SIG-M5 treated with dmso at 0.1 percent for 504 hours (cell line): ENCODE measurements at regions not wholly inside any gene's neighbourhood (a gene's known extent, or its start where the extent isn't known, plus 50 kb on each side); places are given as distances from the start of the nearest gene placed in this dataset.
"Not testable (repeated sequence)": the region's sequence is repeated elsewhere in the genome, so short reads cannot be mapped to it uniquely, and the experiment has no call there.

Experiments
- DNase-seq: peaks from one replicate; lab custom pipeline; 2025; ENCODE audit not compliant: unreplicated experiment; lab: John Stamatoyannopoulos, UW

DNA sequence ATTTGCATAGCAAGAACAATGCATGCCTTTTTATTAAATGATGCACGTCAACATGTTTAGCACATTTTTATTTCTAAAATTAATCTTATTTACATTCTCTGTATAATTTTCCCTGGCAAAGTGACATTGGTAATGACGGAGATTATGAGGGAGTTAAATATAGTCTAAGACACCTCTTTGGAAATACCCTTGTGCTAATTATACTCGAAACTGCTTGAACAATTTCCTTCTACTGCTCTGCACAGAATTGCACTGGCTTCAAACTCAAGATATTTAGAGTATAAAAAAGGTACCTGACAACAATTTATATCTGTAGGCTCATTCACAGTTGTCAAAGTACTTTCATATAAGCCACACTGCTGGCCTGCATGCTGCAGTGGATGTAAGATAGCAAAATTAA lies 602.7 kb downstream of the NXPH1 start:
- DNase-seq: no peak

DNA sequence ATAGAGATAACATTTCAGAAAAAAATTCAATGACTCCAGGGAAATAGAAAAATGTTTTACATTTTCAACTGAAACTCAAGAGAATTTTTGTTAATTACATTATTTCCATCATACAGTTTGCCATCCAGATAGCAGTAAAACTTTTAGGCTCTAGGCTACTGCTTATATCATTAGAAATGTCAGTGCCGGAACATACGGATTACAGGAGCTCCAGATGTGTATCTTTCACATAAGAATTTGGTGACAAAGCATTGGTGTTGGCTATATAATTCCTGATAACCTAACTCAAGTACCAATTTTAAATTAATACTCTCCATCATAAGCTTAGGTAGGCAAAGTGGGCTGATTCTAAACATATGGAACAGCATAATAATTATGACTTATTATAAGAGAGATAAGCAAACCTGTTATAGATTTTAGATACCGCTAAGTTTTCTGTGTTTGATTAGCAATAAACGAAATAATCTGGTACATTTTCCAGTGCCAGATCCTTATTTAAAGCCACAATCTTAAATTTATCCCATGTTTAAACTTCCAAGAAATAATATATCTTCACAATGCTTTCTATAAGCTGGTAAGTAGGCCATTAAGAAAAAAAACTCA lies 637.9 kb downstream of the NXPH1 start:
- DNase-seq: no peak

DNA sequence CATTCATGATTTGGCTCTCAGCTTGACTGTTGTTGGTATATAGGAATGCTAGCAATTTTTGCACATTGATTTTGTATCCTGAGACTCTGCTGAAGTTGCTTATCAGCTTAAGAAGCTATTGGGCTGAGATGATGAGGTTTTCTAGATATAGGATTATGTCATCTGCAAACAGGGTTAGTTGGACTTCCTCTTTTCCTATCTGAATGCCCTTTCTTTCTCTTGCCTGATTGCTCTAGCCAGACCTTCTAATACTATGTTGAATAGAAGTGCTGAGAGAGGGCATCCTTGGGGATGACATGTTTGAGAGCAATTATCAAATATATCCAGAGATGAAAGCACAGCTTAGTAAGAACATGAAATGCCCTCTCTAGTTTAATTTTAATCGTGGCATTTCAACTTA lies 642.4 kb downstream of the NXPH1 start:
- DNase-seq: peak; percentile 46

DNA sequence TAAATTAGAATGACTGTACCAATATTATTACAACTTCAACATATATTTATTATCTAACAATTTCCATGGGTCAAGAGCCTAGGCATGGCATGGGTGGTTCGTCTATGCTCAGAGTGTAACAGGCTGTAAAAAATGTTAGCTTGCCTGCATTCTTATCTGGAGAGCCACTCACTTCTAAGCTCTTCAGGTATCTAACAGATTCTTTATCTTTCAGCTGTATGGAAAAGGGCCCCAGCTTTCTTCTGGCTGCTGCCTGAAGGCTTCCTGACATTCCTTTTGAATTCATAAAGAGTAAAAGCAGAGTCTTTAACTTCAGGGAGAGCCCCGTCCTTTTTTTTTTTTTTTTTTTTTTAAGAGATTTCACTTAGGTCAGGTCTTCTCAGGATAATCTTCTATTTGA lies 648.8 kb downstream of the NXPH1 start:
- no peak for DNase-seq

DNA sequence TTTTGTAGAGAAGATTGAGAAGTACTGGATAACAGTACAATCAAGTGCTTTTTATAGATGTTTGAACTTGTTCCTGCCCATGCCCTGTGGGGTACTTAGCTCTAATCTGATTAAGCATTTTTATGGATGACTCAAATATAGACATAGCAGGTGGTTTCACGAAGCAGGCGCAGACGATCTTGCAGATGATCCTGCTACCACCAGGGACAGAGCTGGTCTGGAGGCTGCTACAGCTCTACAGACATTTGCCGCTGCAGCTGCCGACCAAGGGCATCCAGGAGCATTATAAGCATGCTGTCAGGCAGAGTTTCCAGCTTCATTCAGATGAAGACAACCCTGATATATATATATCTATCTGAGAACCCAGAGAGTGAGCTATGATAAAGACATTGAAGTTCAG lies 650.4 kb downstream of the NXPH1 start:
- DNase-seq: no peak

DNA sequence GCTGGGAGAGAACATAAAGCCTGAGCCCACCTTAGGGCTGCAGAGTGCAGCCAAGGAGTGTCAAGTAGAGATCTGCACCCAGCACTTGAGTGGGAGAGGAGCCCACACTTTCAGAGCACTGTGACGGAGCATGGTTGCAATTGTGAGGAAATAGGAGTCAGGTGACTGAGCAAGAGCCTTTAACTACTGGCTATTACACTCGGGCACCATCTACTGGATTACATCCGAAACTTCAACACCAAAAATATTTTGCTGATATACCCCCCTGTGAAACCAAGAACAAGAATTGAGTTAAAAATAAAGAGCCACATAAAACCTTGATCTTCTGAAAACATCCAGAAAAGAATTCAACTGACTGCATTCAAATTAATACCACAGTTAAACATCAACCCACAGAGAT lies 657.9 kb downstream of the NXPH1 start:
- DNase-seq: peak; percentile 56

DNA sequence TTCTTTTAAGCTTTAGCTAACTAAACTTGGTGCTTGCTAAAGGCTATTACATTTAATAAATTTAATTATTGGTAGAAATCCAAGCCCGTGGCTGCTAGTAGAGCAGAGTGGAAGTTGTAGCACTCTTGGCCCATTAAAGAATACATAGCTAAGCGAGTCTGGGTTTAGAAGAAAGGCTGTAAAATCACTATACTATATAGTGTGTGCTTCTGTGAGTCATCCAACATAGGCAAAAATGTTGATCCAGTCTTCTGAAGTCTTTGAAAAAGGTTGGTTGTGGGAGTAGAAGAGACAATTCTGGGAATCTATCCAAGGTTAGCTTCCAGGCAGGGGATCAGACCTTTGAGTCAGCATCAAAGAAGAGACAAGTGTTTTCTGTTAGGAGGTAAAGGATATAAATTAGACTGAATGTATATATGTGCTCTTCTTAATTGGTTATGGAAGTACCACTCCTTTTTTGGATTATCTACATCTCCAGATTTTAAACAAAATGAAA lies 664.2 kb downstream of the NXPH1 start:
- DNase-seq: no peak

DNA sequence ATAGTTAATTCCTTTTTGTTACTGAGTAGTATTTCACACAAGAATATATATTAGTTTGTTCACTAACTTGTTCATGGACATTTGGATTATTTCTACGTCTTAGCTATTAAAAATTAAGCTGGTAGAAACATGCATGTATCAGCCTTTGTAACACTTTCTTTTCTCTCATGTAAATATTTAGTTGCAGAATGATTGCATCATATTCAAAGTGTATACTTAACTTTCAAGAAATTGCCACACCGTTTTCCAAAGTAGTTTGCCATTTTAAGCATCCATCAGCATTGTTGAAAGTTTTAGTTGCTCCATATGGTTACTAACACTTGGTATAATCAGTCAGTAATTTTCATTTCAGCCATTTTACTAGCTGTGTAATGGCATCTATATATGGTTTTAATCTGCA lies 666.9 kb downstream of the NXPH1 start:
- DNase-seq: no peak

DNA sequence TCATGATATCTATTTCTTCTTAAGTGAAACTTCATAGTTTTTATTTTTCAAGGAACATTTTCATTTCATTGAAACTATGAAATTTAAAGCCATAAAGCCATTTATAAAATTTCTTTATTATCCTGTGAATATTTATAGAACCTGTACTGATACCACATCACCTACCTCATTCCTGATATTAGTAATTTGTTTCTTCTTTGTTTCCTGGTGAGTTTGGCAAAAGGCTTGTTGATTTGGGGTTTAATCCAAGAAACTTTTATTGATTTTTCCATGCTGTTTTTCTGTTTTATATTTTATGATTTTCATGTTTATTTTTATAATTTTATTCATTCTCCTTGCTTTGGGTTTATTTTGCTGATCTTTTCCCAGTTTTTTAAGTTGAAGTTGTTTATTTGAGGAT lies 669.4 kb downstream of the NXPH1 start:
- DNase-seq: no peak

DNA sequence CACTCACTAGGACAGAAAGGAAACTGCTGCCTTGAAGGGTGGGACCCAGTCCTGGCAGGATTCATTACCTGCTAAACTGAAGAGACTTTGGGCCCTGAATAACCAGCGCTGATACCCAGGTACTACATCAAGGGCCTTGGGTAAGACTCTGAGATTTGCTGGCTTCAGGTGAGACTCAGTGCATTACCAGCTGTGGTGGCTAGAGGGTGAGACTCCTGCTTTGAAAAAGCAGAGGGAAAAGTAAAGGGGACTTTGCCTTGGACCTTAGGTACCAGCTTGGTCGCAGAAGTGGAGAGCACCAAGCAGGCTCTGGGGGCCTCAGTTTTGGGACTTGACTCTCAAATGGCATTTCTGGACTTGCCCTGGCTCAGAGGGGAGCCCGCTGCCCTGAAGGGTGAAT lies 673.3 kb downstream of the NXPH1 start:
- DNase-seq: no peak

DNA sequence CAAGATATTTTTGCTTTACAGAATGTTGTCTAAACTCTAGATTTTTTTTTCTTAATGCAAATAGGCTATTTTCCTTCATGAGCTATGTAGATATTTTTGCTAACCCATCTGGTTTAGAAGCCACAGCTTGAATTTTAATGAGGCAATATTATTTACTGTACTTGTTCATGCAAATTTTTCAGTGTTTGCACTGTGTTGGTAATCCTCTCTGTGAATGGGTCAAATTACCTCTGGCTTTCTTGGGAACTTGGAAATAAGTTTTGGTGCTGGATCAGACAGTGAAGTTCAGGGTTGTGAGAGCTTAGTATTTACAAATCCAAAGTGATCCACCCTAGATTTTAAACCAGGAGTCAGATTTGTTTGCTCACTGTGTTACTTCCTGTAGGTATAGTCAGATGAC lies 686.9 kb downstream of the NXPH1 start:
- DNase-seq: no peak

DNA sequence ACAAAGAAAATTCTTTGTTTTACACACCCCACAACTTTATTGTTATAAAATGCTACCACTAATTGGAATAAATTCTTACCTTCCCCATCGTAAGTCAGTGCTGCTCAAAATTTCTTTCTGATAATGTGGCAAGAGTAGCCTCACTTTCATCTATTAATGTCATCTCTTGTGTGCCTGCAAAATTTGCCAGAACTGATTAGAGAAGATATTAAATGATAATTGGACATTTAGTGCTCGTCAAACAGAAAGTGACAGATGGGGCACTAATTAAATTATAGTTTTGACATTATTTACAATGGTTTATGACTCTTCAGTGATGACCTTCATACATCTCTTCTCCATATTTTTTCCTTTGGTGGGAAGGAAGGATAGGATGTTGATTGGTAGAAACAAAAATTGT lies 690.9 kb downstream of the NXPH1 start:
- no peak for DNase-seq

DNA sequence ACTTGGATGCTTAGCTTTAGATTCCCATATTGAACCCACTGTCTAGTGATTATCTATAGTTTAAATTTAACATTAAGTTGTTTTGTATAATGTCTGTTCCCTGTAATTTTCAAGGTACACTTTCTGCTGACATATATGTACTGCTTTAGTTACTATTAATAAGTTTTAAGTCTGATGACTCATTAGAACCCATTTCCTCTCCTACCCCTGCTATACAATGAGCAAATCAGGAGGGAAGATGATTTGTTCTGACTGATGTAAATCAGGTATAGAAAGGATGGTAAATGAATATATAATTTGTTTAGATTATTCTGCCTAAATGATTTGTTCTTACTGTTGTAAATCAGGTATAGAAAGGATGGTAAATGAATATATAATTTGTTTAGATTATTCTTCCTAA lies 691.8 kb downstream of the NXPH1 start:
- no peak for DNase-seq

DNA sequence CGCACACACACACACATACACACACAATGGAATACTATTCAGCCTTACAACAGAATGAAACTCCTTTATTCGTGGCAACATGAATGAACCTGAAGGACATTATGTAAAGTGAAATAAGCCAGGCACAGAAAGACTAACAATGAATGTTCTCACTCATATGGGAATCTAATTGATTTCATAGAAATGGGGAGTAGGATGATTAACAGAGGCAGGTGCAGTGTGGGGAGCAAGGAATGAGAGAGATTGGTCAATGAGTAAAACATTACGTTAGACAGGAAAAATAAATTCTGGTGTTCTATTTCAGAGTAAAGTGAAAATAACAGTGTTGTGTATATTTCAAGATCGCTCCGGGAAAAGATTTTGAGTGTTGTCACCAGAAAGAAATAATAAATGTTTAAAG lies 694.5 kb downstream of the NXPH1 start:
- no peak for DNase-seq

DNA sequence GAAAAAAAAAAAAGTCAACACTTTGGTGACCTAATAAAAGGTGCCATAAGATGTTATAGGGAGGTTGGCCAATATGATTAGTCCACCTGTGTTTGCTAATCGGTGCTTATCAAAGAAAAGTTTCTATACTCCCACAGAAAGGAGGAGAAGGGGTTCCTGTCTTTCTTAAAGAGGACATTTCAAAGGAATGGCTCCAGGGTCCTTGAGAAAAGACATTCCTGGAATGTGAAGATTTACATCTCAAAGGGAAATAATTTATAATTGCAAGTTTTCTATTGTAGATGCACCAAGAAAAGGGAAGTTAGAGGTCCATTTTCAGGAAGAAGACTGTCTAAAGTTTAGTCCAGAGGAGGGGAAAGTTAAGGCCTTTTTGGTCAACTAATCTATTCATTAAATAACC lies 715.3 kb downstream of the NXPH1 start:
- DNase-seq: no peak

DNA sequence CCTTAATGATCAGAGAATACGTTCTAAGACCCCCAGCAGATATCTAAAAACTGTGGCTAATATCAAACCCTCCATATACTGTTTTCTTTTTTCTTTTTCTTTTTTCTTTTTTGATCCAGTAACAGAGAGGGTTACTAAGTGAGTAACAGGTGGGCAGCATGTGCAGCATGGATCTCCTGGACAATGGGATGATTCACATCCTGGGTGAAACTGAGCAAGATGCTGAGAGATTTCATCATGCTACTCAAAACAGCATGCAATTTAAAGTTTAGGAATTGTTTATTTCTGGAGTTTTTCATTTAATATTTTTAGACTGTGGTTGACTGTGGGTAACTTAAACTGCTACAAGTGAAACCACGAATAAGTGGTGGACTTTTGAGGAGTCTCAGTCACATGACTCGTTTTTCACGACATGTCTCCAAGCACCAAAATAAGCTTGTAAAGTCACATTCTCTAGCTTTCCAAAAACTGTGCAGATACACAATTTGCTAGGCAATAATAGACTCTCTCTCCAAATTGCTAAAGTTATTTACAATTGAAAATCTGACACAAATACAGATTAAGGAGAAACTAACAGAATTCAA lies 716.2 kb downstream of the NXPH1 start:
- peak; percentile 21 for DNase-seq

DNA sequence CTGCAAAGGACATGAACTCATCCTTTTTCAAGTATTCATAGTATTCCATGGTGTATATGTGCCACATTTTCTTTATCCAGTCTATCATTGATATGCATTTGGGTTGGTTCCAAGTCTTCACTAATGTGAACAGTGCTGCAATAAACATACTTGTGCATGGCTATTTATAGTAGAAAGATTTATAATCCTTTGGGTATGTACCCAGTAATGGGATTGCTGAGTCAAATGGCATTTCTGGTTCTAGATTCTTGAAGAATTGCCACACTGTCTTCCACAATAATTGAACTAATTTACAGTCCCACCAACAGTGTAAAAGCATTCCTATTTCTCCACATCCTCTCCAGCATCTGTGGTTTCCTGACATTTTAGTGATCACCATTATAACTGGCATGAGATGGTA lies 730.3 kb downstream of the NXPH1 start:
- DNase-seq: not testable (repeated sequence)

DNA sequence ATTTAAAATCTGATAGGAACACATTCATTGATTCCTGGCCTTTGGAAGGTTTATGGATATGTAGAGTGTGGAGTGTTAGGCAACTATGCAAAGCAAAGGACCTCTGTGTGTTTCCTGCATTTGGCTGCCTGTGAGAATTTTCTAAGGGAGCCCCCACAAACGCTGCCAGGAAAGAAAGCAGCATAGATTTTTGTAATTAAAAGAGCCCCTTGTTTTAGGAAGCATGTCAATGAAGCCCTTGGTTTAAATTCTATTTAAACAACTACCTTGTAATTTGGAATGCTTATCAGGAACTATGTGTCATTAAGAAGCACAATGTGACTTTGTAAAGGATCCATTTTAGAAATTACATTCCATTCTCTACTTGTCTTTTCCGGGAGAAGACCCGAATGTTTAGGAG lies 742.5 kb downstream of the NXPH1 start:
- DNase-seq: no peak

DNA sequence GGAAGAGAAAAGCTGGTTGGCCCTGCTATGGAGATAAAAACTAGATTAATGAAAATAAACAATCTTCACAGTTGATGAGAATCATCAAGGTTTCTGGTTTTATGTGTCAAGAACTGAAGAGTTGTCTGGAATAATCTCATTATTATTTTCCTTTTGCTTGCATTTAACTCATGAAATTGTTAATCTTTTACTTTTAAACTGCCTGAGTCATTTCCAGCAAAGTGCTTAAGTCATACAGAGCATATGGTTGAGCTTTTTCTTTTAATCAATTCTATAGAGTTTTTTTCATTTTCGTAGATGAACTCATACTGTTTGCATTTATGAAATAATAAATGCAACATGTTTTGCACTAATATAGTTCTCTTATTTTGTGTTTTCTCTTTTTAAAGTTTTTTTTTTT lies 747.9 kb downstream of the NXPH1 start:
- DNase-seq: no peak

DNA sequence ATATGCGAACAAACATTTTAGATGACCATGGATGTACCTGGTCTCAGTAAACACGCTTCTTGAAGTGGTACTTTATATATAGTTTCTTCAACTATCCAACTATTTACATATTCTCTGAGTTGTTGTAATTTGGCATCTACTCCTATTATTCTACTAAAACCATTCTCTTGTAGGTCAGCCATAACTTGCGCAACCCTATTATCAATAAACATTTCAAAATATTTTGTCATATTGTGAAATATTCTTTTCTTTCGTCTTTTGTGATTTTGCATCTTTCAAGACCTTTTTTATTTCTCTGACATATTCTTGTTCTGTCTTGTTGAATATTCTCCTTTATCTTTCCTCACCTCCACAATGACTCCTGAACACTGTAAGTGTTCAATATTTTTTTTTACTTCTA lies 753.3 kb downstream of the NXPH1 start:
- DNase-seq: no peak

DNA sequence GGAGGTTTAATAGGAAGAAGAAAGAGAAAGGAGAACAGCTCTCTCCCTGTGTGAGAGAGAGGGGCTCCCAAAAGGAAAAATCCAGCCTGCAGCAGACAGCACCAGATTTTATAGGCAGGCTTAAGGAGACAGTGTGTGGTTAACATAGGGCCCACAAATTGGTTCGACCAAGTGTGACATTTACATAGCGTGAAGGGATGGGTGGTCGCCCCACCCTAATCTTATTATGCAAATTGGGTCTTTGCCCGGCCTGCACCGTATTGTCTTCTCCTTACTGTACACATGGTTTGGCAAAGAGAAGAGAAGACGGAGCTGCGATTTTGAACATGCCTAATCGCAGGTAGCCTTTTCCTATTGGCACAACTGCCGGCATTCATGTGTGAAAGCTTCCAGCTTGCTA lies 756.3 kb downstream of the NXPH1 start:
- DNase-seq: no peak

DNA sequence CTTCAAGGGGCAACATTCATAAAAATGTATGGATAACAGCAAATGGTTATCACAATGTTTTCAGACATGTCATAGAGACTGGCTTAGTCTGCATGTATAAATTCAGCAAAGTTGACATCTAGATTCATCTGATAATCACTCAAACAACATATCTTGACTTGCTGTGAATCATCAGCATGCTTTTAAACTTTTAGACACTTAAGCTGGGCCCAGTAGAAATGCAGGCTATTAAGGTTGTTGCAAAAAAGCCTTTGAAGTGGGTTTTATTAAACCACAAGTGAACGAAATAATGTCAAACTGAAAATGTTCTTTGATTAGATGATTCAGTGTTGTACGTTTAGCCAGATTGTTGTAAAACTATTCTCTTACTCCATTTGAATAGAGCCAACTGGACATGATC lies 759.6 kb downstream of the NXPH1 start:
- DNase-seq: no peak

DNA sequence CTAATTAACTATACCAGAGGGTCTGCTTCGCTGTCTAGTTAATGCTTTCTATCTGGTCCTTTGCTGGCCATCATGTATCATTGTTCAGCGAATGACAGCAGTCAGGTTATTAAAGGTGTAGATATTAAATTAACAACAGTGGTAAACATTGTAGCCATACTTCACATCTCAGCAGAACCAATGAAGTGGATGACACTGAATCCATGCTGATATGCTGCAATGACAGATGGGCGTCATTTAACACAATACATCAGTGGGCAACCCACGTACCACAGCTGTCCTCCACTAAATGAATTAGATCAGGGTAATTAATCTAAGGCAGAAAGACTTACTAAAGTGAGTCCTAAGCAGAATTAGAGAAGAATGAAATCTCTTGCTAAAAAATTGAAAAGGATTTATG lies 767.2 kb downstream of the NXPH1 start:
- DNase-seq: no peak
